ENCODE measurements at regions not wholly inside any gene's neighbourhood (a gene's known extent, or its start where the extent isn't known, plus 50 kb on each side); places are given as distances from the start of the nearest gene placed in this dataset.

DNA sequence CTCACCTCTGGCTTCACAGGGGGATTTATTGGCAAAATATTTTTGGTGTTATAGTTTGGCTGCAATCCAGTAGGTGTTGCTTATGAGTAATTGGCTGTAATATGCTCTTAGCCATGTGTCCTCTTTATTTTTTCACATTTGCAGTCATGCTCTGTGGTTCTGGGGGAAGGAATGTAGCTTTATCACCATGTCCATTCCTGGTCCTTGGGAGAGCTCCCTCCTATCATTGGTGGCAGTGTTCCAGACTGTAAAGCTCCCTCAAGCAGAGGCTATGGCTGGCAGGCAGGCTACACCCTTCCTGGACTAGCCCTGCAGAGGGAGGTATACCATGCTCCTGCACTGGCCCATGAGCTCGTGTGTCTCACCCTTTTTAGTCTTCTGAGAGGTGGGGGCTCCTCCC is 120.0 kb upstream of the FSIP2 start:
- TF ChIP-seq, protein P1, sequence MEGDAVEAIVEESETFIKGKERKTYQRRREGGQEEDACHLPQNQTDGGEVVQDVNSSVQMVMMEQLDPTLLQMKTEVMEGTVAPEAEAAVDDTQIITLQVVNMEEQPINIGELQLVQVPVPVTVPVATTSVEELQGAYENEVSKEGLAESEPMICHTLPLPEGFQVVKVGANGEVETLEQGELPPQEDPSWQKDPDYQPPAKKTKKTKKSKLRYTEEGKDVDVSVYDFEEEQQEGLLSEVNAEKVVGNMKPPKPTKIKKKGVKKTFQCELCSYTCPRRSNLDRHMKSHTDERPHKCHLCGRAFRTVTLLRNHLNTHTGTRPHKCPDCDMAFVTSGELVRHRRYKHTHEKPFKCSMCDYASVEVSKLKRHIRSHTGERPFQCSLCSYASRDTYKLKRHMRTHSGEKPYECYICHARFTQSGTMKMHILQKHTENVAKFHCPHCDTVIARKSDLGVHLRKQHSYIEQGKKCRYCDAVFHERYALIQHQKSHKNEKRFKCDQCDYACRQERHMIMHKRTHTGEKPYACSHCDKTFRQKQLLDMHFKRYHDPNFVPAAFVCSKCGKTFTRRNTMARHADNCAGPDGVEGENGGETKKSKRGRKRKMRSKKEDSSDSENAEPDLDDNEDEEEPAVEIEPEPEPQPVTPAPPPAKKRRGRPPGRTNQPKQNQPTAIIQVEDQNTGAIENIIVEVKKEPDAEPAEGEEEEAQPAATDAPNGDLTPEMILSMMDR (conservative IDR thresholded peaks at IDR 0.05; ENCODE audit: low read length) = no peak
- no peak for TF ChIP-seq EZH2phosphoT487 (IDR thresholded peaks at IDR 0.05; ENCODE audit: borderline replicate concordance, low read depth, low read length)
